Naive thymus-derived CD8-positive, alpha-beta T cell (primary cell): ENCODE measurements at regions not wholly inside any gene's neighbourhood (a gene's known extent, or its start where the extent isn't known, plus 50 kb on each side); places are given as distances from the start of the nearest gene placed in this dataset.
"Not testable (repeated sequence)": the region's sequence is repeated elsewhere in the genome, so short reads cannot be mapped to it uniquely, and the experiment has no call there.

Experiments used
- ATAC-seq, 2 donors: fragments of 150-1000 bp; cut with Tn5 transposase in 1 of 2; sonication (Bioruptor Pico), chemical (Tn5 transposase) in 1 of 2; 1 replicate in 1 of 2; 2 replicates in 1 of 2; pipeline ENCODE4 v1.10.0; 2021; ENCODE audit warnings: mild to moderate bottlenecking in 2 of 2, moderate library complexity in 2 of 2
- POLR2A ChIA-PET: fragments of 350-600 bp; sonication (Branson Sonifier 250); formaldehyde crosslinking; loops from one replicate; lab custom pipeline; 2021; ENCODE audit warnings: antibody characterized with exemption; lab: Charles Lee
- DNase-seq, 10 donors: peaks; one replicate each; pipeline versions ENCODE4 v3.0.0 to v3.0.0-alpha.2; 2020 to 2022
- H3K27ac Mint-ChIP-seq, 10 donors: one replicate each; pipeline ENCODE4 v1.8.0; 2020 to 2022; ENCODE audit warnings: mild to moderate bottlenecking in 10 of 10, mixed read lengths in 10 of 10, moderate library complexity in 4 of 10, inconsistent platforms in 1 of 10
- H3K27me3 Mint-ChIP-seq, 5 donors: one replicate each; pipeline ENCODE4 v1.8.0; 2021 to 2022; ENCODE audit warnings: mixed read lengths in 5 of 5
- H3K36me3 Mint-ChIP-seq, 3 donors: one replicate each; pipeline ENCODE4 v1.8.0; 2020 to 2022; ENCODE audit warnings: mixed read lengths in 3 of 3, mild to moderate bottlenecking in 2 of 3, inconsistent platforms in 1 of 3
- H3K4me1 Mint-ChIP-seq, 4 donors: one replicate each; pipeline ENCODE4 v1.8.0; 2021 to 2022; ENCODE audit warnings: mixed read lengths in 4 of 4
- H3K4me3 Mint-ChIP-seq, 10 donors: one replicate each; pipeline ENCODE4 v1.8.0; 2020 to 2022; ENCODE audit warnings: mild to moderate bottlenecking in 10 of 10, mixed read lengths in 10 of 10, moderate library complexity in 6 of 10, inconsistent platforms in 1 of 10
- H3K9me3 Mint-ChIP-seq, 9 donors: one replicate each; pipeline ENCODE4 v1.8.0; 2020 to 2022; ENCODE audit warnings: mixed read lengths in 9 of 9, mild to moderate bottlenecking in 3 of 9, inconsistent platforms in 1 of 9, moderate library complexity in 1 of 9

DNA sequence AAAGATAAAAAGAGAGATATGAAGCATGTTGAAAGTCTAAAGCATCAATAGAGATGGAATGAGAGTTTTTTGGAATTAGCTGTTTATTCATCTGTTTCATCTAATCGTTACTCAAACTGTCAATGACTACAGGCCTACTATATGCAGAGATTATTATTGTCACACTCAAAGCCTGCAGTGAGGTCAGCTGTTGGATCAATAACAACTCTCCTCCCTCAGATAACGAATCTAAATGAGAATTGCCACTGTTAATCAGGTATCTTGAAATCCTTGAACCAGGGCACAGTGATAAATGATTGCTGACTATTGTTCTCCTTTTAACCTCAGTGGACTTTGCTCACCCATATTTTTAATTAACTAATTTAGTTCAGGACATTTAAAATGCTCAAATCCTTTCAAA is 192.3 kb upstream of the SGO1 start:
- DNase-seq (no peak), ATAC-seq (no peak)
- Mint-ChIP-seq H3K4me1 (no peaks in the 10 kb centered on the region), H3K36me3 (peaks cover 0 to 2% (median 0%) of the 10 kb centered on the region in 3 donors), H3K27ac (no peak overlapping the region), H3K4me3 (no peak overlapping the region), H3K9me3 (no peaks in the 10 kb centered on the region), H3K27me3 (no peaks in the 10 kb centered on the region)
- POLR2A ChIA-PET = no interaction called here

DNA sequence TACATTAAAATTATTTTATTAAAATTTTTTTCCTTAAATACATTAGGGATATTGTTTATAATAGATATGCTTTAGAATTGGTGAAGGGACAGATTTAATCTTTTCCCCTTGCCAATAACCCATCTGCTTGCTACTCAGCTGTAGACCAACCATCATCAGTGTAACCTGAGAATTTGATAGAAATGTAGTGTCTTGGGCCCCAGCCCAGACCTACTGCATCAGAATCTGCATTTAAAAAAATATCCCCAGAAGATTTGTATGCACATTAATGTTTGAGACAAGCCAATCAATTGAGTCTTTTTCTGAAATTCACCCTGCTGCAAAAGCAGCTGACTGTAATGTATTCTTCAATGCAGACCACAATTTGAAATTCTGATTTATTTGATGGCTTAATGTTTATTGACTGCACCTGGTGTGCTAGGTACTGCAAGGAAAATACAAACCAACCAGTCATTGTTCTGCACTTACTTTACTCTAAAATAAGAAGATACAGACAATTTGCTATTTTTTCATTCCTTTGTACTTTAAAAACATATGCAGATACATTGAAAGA is 190.7 kb upstream of the SGO1 start:
- Mint-ChIP-seq H3K27ac (no peak overlapping the region), H3K9me3 (no peaks in the 10 kb centered on the region), H3K4me3 (no peak overlapping the region), H3K4me1 (no peaks in the 10 kb centered on the region), H3K27me3 (peaks cover 0 to 2% (median 0%) of the 10 kb centered on the region in 5 donors), H3K36me3 (peaks cover 0 to 3% (median 0%) of the 10 kb centered on the region in 3 donors)
- no peak for ATAC-seq
- POLR2A ChIA-PET = no interaction called here
- DNase-seq = no peak

DNA sequence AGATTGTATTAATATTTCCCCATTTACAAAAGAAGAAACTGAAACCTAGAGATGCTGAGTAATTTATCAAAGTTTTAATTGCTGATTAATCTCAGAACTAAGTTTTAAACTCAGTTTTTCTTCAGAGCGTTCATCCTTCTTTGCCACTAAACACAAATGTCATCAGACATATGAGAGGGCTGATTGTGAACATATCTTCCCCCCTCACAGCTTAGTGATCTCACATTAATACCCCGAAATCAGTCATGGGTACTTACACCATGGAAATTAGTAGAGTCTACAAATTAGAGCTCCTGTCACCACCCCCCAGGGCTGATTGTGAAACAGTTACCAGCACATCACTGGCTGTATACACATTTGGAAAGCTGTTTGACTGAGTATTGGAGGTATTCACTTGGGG is 189.3 kb upstream of the SGO1 start:
- DNase-seq (no peak), ATAC-seq (no peak)
- H3K27me3 Mint-ChIP-seq = peaks cover 0 to 2% (median 0%) of the 10 kb centered on the region in 5 donors
- peaks cover 0 to 3% (median 0%) of the 10 kb centered on the region in 3 donors for H3K36me3 Mint-ChIP-seq
- no peaks in the 10 kb centered on the region for H3K4me1 Mint-ChIP-seq
- POLR2A ChIA-PET = no interaction called here
- no peak overlapping the region for H3K27ac Mint-ChIP-seq
- H3K4me3 Mint-ChIP-seq = no peak overlapping the region
- no peaks in the 10 kb centered on the region for H3K9me3 Mint-ChIP-seq

DNA sequence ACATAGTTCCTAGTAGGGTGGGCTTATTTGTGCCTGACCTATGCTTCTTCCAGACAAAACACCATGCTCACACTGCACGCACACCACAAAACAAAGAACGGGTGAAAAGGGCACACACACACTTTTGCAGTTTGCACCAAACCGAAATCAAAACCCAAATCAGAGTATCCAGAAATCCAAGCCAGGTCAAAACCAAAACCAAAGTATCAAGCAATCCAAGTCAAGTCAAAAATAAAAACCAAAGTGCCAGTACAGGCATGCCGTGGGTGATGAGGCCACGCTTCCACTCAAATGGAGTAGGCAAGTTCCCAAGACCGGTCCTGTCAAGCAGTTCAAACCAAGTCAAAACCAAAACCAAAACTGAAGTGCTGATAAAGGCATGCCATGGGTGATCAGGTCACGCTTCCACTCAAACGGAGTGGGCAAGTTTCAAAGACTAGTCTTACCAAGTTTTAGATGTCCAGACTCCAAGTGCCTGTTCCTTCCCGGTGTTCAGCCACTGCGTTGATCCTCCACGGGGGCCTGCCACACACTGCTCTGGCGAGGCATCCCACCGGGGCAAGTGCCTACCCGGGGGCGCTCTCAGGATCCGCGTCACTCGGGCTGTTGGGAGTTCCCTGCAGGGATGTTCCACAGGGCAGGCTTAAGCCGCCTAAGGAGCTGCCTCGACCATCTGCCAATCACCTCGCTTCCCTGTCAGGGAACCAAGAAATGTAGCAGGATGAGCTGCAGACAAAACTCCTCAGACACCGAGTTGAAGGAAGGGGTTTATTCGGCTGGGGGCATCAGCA is 184.5 kb upstream of the SGO1 start:
- H3K4me3 Mint-ChIP-seq, H3K27ac Mint-ChIP-seq: not testable (repeated sequence)

DNA sequence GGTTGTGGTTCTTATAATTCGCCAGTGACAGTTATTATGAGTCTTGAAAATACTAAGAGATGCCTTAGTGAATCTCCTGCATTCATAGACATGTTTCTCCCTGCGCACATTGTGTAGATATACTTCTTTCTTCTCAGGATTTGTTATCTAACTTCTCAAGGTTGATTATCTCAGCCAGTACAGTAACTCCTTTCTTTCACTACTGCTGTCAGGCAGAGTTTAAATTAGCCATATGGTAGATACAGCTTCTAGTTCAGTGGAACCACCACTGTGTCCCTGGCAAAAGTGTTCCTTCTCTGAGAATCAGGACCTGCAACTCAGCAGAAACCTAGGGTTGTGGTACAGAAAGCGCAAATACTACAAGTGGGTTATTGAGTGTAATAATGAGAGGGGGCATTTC is 175.0 kb upstream of the SGO1 start:
- no peak overlapping the region for H3K4me3 Mint-ChIP-seq
- H3K27ac Mint-ChIP-seq = no peak overlapping the region
- ATAC-seq (no peak), DNase-seq (no peak)
- no peaks in the 10 kb centered on the region for H3K27me3 Mint-ChIP-seq
- peaks cover 7 to 19% (median 12%) of the 10 kb centered on the region in 3 donors for H3K36me3 Mint-ChIP-seq
- H3K4me1 Mint-ChIP-seq = no peaks in the 10 kb centered on the region
- POLR2A ChIA-PET = no interaction called here
- H3K9me3 Mint-ChIP-seq = peaks cover 0 to 18% (median 6%) of the 10 kb centered on the region in 9 donors

More for the DNA sequence above, 184.5 kb upstream of the SGO1 start:
- ATAC-seq, H3K9me3 Mint-ChIP-seq, H3K27me3 Mint-ChIP-seq, POLR2A ChIA-PET, H3K4me1 Mint-ChIP-seq, H3K36me3 Mint-ChIP-seq, DNase-seq: not testable (repeated sequence)

DNA sequence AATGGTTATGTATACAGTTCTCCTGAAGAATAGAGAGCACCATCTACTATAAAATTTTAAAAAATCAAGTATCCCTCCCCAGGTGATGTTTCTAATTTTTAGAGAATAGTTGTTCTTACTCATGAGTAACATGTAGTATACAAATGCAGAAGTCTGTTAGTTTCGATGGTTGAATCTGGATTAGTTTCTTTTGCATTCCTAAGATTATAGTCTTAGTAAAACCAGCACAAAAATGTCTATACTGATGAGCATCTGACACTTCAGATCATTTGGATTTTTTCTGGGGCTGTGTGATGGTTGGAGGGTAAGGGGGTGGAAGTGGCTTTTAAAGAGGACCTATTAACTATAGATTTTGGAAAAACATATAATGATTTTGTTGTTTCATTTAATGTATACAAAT is 167.3 kb upstream of the SGO1 start:
- Mint-ChIP-seq H3K27ac (no peak overlapping the region), H3K9me3 (peaks cover 0 to 13% (median 6%) of the 10 kb centered on the region in 9 donors), H3K4me1 (no peaks in the 10 kb centered on the region), H3K27me3 (no peaks in the 10 kb centered on the region), H3K4me3 (no peak overlapping the region), H3K36me3 (peaks cover 0 to 3% (median 0%) of the 10 kb centered on the region in 3 donors)
- ATAC-seq (no peak), DNase-seq (no peak)
- POLR2A ChIA-PET = no interaction called here

DNA sequence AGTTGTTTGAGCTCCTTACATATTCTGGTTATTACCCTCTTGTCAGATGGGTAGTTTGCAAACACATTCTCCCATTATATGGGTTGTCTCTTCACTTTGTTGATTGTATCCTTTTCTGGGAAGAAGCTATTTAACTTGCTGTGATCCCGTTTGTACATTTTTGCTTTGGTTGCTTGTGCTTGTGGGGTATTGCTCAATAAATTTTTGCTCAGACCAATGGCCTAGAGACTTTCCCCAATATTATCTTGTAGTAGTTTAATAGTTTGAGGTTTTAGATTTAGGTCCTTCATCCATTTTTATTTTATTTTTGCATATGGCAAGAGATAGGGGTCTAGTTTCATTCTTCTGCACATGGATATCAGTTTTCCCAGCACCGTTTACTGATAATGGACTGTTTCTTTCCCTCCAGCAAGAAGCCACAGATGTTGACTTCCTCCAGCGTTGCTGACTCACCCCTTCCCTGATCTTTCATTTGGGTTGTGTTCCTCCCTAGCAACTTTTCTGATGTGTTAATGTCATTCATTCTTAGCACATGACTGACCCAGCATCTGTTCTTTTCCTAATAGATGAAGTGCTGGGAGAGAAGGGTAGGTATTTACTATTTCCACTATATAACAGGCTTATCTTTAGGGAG is 166.7 kb upstream of the SGO1 start:
- DNase-seq = no peak
- Mint-ChIP-seq H3K27ac (no peak overlapping the region), H3K4me3 (no peak overlapping the region), H3K4me1 (no peaks in the 10 kb centered on the region), H3K9me3 (peaks cover 0 to 6% (median 4%) of the 10 kb centered on the region in 9 donors), H3K27me3 (no peaks in the 10 kb centered on the region), H3K36me3 (peaks cover 0 to 3% (median 0%) of the 10 kb centered on the region in 3 donors)
- POLR2A ChIA-PET = no interaction called here
- ATAC-seq = no peak

DNA sequence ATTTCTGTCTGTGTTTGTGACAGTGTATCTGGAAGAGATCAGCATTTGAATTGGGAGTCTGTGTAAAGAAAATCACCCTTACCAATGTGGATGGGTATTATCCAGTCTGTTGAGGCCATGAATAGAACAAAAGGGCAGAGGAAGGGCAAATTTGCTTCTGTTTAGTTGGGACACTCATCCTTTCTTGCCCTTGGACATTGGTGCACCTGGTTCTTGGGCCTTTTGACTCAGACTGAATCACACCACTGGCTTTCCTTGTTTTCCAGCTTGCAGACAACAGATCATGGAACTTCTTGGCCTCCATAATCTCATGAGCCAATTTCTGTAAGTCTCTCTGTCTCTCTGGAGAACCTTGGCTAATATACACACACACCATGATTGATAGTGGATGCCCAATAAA is 164.4 kb upstream of the SGO1 start:
- POLR2A ChIA-PET = no interaction called here
- Mint-ChIP-seq H3K27me3 (no peaks in the 10 kb centered on the region), H3K27ac (no peak overlapping the region), H3K36me3 (peaks cover 0 to 3% (median 0%) of the 10 kb centered on the region in 3 donors), H3K4me3 (no peak overlapping the region), H3K9me3 (peaks cover 0 to 2% (median 0%) of the 10 kb centered on the region in 9 donors), H3K4me1 (no peaks in the 10 kb centered on the region)
- DNase-seq (no peak), ATAC-seq (no peak)

DNA sequence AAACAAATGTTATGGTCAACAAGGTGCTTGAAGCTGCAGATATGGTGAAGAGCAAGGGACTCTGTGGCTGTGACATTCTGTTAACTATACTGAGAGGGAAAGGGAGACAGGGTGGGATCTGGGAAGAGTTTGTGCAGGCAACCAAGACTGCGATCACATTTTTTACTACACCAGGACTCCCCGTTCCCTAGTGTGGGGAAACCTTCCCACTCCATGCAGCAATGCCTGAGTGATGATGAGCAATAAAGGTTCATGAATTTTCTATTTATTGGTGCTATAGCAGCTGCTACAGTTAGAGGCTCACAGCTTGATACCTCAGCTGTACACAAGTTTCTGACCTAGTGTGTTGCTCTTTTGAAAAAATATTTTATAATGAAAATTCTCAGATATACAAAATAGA is 160.9 kb upstream of the SGO1 start:
- DNase-seq (no peak), ATAC-seq (no peak)
- Mint-ChIP-seq H3K4me3 (no peak overlapping the region), H3K9me3 (peaks cover 0 to 3% (median 0%) of the 10 kb centered on the region in 9 donors), H3K27ac (no peak overlapping the region), H3K27me3 (peaks cover 0 to 4% (median 0%) of the 10 kb centered on the region in 5 donors), H3K36me3 (peaks cover 0 to 3% (median 0%) of the 10 kb centered on the region in 3 donors), H3K4me1 (no peaks in the 10 kb centered on the region)
- POLR2A ChIA-PET = no interaction called here

DNA sequence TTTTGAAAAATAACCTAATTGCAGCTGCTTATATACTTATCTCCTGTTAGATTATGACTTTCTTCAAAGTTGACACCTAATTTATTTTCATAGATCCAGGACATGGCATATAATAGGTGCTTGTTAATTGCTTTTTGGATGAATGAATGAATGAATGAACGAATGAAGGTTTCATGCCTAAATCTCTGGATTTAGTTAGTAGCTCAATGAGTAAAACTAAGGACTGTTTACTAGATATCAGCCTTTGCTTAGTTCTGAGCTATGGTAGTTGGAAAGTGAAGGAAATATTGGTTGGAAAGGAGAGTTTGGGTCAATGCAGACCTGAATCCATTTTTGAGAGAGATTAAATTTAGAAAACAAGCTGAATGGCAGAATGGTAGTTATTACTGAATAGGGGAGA is 160.4 kb upstream of the SGO1 start:
- peaks cover 0 to 3% (median 0%) of the 10 kb centered on the region in 3 donors for H3K36me3 Mint-ChIP-seq
- H3K27me3 Mint-ChIP-seq = peaks cover 0 to 4% (median 0%) of the 10 kb centered on the region in 5 donors
- H3K4me1 Mint-ChIP-seq = no peaks in the 10 kb centered on the region
- no peak overlapping the region for H3K27ac Mint-ChIP-seq
- ATAC-seq (no peak), DNase-seq (no peak)
- POLR2A ChIA-PET = no interaction called here
- no peak overlapping the region for H3K4me3 Mint-ChIP-seq
- H3K9me3 Mint-ChIP-seq = peaks cover 0 to 3% (median 0%) of the 10 kb centered on the region in 9 donors

DNA sequence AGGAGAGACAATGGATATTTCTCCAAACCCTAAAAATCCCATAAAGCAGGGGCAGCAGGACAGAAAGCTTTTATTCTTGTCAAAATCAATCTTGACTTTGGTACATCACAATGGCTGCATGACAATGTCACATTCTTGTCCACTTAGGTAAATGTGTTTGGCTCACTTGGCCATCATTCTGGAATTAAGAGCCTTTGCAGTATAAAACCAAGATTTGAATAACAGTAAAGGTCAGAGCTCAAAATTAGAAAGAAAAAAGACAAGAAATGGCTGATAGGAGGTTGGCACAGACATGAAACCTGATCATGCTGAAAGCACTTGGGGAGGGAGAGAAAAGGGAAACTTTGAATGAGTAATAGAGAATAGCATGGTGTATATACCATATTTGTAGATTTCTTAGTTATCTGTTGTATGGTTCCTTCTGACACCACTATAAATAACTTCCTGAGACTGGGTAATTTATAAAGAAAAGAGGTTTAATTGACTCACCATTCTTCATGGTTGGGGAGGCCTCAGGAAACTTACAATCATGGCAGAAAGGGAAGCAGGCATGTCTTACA is 158.5 kb upstream of the SGO1 start:
- DNase-seq (no peak), ATAC-seq (no peak)
- H3K4me3 Mint-ChIP-seq = no peak overlapping the region
- no peaks in the 10 kb centered on the region for H3K4me1 Mint-ChIP-seq
- H3K27me3 Mint-ChIP-seq = peaks cover 0 to 4% (median 0%) of the 10 kb centered on the region in 5 donors
- peaks cover 0 to 3% (median 0%) of the 10 kb centered on the region in 9 donors for H3K9me3 Mint-ChIP-seq
- H3K36me3 Mint-ChIP-seq = no peaks in the 10 kb centered on the region
- H3K27ac Mint-ChIP-seq = no peak overlapping the region
- POLR2A ChIA-PET = no interaction called here

DNA sequence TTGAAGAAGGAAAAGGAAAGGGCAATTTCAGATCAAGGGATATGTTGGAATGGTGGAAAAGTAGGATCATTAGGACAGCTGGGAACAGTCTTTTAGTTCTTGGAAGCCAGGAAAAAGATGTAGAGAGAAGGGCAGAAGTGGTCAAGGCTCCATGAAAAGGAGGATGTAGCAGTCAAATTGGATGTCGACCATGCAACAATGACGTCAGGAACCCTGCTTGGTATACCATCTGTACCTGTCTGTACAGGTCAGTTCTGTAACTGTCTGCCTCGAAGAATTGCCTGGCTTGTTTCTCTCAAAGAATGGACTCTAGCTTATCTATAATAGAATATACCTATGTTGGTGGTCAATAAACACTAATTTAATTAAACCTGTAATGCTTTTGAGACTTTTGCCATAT is 157.8 kb upstream of the SGO1 start:
- DNase-seq (no peak), ATAC-seq (no peak)
- H3K4me3 Mint-ChIP-seq = no peak overlapping the region
- POLR2A ChIA-PET = no interaction called here
- no peaks in the 10 kb centered on the region for H3K36me3 Mint-ChIP-seq
- peaks cover 0 to 4% (median 0%) of the 10 kb centered on the region in 5 donors for H3K27me3 Mint-ChIP-seq
- H3K4me1 Mint-ChIP-seq = no peaks in the 10 kb centered on the region
- peaks cover 0 to 3% (median 0%) of the 10 kb centered on the region in 9 donors for H3K9me3 Mint-ChIP-seq
- no peak overlapping the region for H3K27ac Mint-ChIP-seq
